Activated naive CD4-positive, alpha-beta T cell treated with Interleukin-2 at 50 U/mL for 16 hours (primary cell): ENCODE measurements at regions not wholly inside any gene's neighbourhood (a gene's known extent, or its start where the extent isn't known, plus 50 kb on each side); places are given as distances from the start of the nearest gene placed in this dataset.
"Not testable (repeated sequence)": the region's sequence is repeated elsewhere in the genome, so short reads cannot be mapped to it uniquely, and the experiment has no call there.

Experiments
- DNase-seq: peaks from one replicate; pipeline ENCODE4 v3.0.0-alpha.2; 2020

GRCh38 chrX:110962451-110962850 is 133.5 kb upstream of the PAK3 start:
- no peak for DNase-seq

DNA sequence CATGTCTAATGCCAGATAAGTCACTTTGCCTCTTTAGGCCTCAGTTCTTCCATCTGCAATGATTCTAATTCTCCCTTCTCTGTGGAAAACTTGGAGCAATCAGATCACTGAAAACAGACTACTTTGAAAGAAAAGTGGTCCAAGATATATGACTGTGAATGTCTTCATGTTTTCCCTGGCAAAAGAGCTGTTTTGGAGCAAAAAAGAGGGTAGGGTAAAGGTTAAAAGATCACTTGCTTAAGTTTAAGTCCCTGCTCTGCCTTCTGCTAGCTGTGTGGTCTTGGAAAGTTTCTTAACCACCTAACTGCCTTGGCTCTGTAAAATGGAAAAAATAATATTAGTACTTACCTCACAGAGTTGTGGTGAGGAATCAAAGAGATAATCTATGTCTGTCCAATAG is 140.3 kb upstream of the PAK3 start:
- DNase-seq: no peak

DNA sequence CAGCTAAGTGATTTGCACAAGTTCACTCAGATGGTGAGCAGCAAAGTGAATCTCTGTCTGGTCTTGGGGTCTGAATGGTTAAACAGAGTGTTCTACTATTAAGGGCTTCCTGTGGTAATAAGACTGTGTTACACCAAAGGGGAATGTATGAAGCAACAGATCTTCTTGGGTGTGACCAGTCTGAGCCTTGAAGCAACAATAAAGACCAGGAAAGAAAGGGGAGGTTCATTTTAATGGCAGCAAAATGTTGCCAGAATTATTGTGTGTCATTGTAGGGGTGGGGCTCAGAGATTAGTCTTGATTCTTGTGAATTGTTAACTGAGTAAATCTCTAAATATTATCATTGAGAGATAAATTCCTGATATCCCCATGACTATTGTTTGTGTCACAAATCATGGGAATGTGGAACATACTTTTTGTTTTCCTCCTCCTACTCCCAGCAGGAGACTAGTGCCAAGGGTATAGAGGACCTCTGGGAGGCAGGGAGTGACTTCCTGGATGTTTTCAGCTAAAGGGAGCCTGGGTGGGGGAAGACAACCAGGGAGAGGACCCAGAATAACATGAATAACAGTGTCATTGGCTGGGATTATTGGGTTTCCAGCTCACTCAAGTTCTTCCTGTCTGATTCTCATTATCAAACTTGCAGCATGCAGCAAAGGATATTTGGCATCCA is 141.4 kb upstream of the PAK3 start:
- no peak for DNase-seq

GRCh38 chrX:110951472-110952269 is 144.3 kb upstream of the PAK3 start:
- no peak for DNase-seq

DNA sequence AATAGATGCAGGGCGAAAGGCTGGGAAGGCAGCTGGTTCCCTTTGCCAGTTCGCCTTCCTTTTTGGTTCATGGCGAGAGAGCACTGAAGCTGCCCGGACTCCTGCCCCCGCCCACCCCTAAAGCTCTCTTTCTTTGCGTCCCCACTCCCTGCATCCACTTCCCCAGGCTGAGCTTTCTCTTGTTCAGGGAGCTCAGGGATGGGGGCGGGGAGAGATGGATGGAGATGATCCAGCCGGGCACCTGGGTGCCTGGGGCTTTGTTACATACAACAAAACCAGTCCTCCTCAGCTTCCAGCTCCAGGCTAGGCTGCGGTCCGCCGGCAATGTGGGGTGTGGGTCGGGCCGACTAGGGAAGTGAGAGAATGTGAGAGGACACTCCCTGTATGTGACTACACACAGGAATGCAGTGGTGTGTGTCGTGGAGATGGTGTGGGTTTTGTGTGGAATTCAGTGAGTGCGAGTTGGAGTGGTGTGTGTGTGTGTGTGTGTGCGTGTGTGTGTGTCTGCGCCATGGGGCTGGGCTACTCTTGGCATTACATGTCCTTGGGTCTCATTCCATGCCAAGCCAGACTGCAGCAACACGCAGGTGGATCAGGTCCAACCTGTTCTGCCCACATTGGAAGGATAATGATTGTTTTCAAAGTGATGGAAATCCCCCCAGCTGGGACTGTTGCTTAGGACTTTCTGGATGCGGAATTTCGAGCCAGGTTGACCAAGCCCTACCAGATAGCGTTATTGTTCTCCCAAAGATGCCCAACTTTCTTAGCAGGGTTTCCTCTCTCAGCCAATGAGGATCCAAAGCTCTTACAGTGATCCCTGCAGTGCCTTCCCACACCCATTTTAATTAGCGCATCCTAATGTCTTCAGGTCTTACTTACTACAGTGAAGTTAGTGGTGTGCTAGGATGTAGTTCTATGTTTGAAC is 149.4 kb upstream of the CHRDL1 start:
- DNase-seq: no peak

DNA sequence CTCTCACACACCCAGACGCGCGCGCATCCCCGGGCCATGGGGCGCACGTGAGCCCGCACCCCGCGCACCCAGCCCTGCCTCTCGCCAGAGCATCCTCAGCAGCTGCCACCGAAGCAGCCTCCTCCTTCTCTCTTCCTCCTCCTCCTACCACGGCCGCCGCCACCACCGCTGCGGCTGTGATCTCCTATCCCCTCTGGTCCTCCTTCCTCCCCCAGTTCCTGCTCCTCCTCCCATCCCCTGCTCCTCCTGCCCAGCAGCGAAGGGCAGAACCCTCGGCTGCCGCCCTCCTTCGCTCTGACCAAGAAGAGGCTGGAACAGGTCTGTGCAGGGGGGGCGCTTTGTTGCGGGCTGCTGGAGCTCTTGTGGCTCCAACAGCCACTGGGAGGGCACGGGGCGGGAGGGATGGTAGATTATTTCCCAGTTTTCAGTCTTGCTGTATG is 148.7 kb upstream of the CHRDL1 start:
- no peak for DNase-seq

DNA sequence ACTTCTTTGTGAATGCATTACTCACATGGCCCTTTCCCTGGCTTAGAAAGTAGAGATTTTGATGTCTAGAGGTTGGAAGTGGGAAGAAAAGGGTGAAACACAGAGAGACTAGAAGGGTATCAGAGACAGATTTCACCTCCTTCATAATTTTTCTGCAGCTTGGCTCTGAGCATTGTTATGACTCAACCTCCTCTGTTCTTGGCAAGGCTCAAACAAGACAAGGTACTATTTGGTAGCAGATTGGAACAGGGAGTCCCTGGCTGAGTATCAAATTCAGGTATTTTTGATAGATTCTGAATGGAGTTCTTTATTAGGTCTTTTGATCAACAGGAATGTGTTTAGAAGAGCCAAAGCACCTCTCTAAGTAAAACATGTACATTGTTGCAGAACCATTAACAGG is 146.3 kb upstream of the CHRDL1 start:
- no peak for DNase-seq

- DNase-seq: no peak
These were observed 143.5 kb upstream of the CHRDL1 start for GRCh38 chrX:110938977-110939732.

DNA sequence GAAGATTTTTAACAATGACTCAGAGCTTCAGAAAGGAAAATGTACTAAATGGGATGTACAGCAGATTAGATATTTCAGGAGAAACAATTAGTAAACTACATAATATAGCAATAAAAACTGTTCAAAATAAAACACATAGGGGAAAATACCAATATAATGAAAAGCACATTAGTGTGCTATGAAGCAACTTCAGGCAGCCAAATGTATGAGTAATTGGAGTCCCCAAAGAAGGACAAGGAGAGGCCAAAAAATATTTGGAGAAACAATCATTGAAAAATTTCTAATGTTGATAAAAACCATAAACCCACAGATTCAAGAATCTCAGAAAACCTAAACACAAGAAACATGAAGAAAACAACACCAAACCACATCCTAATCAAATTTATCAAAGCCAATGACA is 129.3 kb upstream of the CHRDL1 start:
- no peak for DNase-seq

DNA sequence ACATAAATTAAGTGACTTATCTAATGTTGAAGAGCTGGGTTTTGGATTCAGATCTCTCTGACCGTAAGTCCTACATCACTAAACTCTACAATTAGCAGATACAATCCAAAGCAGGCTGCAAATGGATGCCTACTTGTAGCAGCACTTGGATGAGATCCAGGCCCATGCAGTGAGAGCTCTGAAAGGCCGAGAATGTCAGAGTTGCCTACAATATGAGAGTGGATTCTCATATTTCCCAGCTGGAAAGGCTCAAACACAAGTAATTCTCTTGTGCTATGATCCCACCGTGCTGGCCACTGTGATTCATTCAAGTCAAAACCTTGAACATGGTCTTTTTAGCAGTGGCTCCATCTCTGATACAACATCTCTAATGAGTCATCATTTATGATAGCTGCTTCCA is 125.4 kb upstream of the CHRDL1 start:
- no peak for DNase-seq

GRCh38 chrX:110915570-110915969 is 120.0 kb upstream of the CHRDL1 start:
- DNase-seq: no peak

- DNase-seq: no peak
These were observed 119.5 kb upstream of the CHRDL1 start for GRCh38 chrX:110915111-110915510.

DNA sequence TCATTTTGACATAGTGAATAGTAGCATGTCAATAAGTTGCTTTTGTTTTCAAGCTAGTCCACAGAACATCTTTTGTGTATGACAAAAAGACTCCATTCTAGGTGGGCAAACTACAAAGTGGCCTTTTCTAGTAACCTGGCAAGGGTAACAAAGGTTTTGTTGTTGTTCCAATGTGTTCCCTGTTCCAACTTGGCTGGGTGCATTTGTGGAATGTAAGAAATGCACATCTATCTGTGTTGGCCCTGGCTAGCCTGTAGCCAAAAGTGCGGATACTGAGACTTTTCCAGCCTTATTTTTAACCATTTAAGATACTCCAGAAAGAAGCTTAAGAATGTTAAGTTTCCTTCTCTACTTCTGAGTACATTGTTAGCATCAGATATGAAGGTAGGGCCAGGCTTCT is 118.7 kb upstream of the CHRDL1 start:
- DNase-seq: no peak

GRCh38 chrX:110904747-110905146 is 109.1 kb upstream of the CHRDL1 start:
- not testable (repeated sequence) for DNase-seq

DNA sequence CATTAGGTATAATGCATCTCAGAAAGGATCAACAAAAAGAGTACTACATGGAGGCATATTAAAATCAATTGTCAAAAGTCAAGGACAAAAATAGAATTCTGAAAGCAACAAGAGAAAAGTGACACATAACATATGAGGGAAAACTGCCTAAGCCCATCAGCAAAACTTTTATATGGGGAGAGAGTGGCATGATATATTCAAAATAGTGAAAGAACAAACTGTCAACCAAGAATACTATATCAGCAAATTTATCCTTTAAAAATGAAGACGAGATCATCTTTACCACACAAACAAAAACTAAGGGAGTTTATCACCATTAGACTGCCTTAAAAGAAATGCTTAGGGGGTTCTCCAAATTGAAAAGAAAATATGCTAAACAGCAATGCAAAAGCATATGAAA is 86.4 kb upstream of the CHRDL1 start:
- DNase-seq: no peak

- DNase-seq: no peak
These were observed 81.7 kb upstream of the CHRDL1 start for GRCh38 chrX:110877326-110877725.

GRCh38 chrX:110871839-110872238 is 76.2 kb upstream of the CHRDL1 start:
- DNase-seq: no peak

DNA sequence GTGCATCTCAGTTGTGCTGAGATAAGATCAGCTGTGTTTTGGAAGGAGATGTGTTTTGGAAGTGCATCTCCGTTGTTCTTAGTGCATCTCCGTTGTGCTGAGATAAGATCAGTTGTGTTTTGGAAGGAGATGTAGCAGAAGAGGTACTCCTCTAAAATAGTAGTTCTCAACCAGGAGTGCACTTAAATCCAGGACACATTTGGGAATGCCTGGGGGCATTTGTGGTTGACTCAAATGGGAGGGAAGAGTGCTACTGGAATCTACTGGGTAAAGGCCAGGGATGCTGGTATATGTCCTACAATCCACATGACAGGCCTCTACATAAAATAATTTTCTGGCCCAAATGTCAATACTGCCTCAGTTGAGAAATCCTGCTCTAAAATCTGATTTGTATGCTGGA is 70.8 kb upstream of the CHRDL1 start:
- DNase-seq: no peak

DNA sequence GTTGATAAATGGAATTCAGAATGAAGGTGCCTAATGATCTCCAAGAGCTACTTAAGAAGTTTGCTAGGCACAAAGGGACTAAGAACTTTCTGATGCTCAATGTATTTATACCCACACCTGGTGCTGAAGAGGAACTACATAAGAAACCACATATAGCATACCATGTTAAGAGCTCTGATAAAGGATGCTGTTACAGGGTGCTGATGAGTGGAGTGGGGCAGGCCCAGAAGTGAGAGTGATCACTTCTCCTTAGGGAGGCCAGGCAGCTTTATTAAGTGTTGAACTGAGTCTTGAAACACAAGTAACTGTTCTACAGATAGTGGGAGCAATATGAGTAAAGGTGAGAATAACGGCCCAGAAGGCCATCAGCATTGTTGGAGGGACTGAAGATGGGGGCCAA is 68.3 kb upstream of the CHRDL1 start:
- DNase-seq: no peak

GRCh38 chrX:110858565-110858964 is 62.9 kb upstream of the CHRDL1 start:
- no peak for DNase-seq

GRCh38 chrX:110853610-110854009 is 58.0 kb upstream of the CHRDL1 start:
- DNase-seq: no peak

- no peak for DNase-seq
These were observed 56.6 kb upstream of the CHRDL1 start for GRCh38 chrX:110852180-110852579.

GRCh38 chrX:110851780-110852179 is 56.2 kb upstream of the CHRDL1 start:
- DNase-seq: no peak
